ENCODE measurements at regions not wholly inside any gene's neighbourhood (a gene's known extent, or its start where the extent isn't known, plus 50 kb on each side); places are given as distances from the start of the nearest gene placed in this dataset.

DNA sequence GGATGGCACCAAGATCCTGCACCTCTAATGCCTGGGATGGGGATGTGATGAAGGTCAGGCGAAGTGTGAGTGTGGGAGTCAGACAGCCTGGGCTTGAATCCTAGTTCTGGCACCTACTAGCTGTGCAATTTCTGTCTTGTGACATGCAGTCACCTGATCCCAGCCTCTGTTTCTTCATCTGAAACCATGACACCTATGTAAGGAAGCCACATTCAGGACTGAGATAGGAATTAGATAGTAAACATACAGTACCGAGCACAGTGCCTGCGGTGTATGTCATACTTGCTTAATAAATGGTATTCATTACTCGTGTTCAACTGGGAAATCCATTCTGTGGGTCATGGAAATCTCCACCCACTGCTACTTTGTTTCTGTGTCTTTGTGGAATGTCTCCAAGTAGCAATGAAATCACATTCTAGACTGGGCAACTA, 140.6 kb upstream of the STC2 start:
- TF ChIP-seq, protein P1, sequence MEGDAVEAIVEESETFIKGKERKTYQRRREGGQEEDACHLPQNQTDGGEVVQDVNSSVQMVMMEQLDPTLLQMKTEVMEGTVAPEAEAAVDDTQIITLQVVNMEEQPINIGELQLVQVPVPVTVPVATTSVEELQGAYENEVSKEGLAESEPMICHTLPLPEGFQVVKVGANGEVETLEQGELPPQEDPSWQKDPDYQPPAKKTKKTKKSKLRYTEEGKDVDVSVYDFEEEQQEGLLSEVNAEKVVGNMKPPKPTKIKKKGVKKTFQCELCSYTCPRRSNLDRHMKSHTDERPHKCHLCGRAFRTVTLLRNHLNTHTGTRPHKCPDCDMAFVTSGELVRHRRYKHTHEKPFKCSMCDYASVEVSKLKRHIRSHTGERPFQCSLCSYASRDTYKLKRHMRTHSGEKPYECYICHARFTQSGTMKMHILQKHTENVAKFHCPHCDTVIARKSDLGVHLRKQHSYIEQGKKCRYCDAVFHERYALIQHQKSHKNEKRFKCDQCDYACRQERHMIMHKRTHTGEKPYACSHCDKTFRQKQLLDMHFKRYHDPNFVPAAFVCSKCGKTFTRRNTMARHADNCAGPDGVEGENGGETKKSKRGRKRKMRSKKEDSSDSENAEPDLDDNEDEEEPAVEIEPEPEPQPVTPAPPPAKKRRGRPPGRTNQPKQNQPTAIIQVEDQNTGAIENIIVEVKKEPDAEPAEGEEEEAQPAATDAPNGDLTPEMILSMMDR (IDR thresholded peaks at IDR 0.05; ENCODE audit: borderline replicate concordance, insufficient read depth, low read depth, low read length): no peak

DNA sequence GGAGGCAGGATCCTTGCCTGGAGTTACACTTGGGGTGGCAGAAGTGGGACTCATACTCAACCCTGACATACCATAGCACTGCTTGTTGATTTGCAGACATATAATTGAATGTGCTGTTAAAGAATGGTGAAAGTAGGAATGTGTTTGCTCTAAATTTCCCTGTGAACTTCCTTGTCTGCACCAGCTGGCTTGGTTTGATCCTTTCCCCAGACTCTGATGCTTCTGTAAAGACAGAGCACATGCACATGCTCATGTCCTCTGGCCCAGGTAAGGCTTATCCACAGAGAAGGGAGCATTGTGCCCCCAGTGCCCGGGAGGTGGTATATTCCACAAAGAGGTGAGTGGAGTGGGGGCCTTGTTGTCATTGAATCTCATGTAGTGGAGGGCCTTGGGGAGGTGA, 138.0 kb upstream of the STC2 start:
- no peak overlapping the region for H3K4me3 ChIP-seq (ENCODE audit: low read depth, low read length)
- TF ChIP-seq, protein P1 (IDR thresholded peaks at IDR 0.05; ENCODE audit: borderline replicate concordance, insufficient read depth, low read depth, low read length): no peak

More for the DNA sequence above, 140.6 kb upstream of the STC2 start:
- no peak overlapping the region for H3K4me3 ChIP-seq (ENCODE audit: low read depth, low read length)

DNA sequence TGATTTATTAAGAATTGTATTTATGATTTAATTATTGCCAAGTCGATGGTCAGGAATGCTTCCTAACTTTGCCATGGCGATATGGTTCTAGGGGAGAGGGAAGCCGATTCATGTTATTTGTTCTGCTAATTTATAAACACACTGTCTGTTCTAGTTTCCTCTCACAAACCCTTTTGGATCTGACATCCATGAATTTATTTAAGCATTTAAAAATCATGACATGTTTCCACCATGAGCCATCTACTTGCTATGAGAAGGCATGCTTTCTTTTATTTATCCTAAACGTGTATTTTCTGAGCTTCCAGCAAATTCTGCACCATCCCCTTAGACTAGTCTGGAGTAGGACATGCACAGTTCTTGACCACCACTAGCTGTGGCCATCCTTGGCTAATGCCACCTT, 136.6 kb upstream of the STC2 start:
- H3K4me3 ChIP-seq (ENCODE audit: low read depth, low read length): no peak overlapping the region
- TF ChIP-seq, protein P1 (IDR thresholded peaks at IDR 0.05; ENCODE audit: borderline replicate concordance, insufficient read depth, low read depth, low read length): no peak

DNA sequence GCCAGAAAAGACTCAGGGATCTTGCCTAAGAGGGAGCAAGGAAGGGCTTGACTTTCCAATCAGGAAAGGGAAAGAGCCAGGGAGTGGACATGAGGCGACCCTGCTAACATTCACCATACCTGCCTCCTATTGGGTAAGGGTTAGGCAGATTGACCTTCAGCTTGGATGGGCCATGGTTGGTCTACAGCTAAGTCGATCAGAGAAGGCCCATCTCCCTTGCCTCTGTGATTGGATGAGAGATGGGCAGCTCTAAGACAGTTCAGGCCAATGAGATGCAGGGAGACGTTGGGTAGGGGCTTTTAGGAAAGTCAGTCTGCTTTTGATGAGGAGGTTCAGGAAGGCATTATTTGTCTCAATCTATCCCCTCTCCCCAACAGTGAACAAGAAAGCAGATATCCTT, 135.0 kb upstream of the STC2 start:
- no peak overlapping the region for H3K4me3 ChIP-seq (ENCODE audit: low read depth, low read length)
- TF ChIP-seq, protein P1 (IDR thresholded peaks at IDR 0.05; ENCODE audit: borderline replicate concordance, insufficient read depth, low read depth, low read length): no peak

DNA sequence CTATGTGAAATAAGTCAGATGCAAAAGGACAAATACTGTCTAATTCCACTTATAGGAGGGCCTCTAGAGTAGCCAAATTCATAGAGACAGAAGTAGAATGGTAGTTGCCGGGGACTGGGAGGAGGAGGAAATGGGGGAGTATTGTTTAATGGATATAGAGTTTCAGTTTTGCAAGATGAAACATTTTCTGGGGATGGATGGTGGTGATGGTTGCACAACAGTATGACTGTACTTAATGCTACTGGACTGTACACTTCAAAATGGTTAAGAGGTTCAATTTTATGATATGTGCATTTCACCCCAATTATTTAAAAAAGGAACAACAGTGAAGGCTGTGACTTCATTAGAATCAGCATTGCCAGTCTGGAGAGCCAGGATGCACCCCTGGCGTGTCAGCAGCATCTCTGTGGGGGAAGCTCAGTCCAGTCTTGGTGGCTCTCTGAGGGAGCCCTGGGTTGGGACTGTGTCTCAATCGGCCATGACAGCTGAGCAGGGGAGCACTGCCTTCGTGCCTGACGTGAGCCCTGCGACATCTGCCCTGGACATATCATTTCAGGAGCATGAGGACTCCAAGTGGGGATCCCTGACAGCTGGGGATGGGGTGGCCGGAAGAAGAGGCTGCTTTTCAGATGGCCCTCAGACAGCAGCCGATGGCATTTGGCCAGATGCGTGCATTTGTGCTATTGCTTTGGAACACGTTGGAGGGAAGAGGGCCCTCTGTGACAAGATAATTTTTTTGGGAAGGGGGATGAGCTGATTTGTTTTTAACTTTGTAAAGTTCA, 130.8 kb upstream of the STC2 start:
- TF ChIP-seq, protein P1 (IDR thresholded peaks at IDR 0.05; ENCODE audit: borderline replicate concordance, insufficient read depth, low read depth, low read length): no peak
- no peak overlapping the region for H3K4me3 ChIP-seq (ENCODE audit: low read depth, low read length)

DNA sequence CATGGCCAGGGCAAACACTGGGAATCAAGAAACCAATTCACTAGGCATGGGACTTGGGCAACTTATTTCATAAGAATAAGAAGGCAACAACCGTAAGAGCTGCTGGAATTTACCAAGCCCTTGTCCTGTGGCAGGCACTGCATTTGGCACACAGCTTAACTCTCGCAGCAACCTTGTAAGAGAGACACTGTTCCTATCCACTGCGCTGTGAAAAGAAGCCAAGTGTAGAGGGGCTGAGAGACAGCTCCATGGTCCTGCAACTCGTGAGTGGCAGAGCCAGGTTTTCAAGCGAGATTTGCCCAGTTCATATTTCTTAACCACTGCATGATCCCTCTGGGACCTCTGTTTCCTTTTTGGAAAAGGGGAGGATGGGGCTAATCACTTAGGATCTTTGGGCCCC, 129.3 kb upstream of the STC2 start:
- no peak overlapping the region for H3K4me3 ChIP-seq (ENCODE audit: low read depth, low read length)
- TF ChIP-seq, protein P1 (IDR thresholded peaks at IDR 0.05; ENCODE audit: borderline replicate concordance, insufficient read depth, low read depth, low read length): no peak

DNA sequence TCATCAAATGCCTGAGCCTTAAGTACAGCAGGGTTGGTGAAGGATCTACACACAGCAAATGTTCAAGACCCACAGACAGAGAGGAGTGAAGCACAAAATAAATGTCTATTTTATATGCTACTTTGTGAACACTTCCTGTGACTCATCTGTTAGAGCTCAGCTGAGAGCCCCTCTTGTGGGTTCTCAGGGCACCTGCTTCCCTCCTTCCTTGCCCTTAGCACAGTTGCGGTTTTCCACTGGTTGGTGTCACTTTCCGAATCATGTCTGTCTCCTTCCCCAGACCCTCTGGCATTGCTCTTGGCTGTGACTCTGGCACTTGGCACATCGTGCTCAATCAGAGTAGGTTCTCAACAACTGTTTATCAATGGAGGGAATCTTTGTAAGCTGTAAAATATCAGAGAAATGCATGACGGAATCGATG, 128.5 kb upstream of the STC2 start:
- H3K4me3 ChIP-seq (ENCODE audit: low read depth, low read length): no peak overlapping the region
- TF ChIP-seq, protein P1 (IDR thresholded peaks at IDR 0.05; ENCODE audit: borderline replicate concordance, insufficient read depth, low read depth, low read length): no peak

All from GM12875 (cell line).